GM18907 (cell line): ENCODE measurements at regions not wholly inside any gene's neighbourhood (a gene's known extent, or its start where the extent isn't known, plus 50 kb on each side); places are given as distances from the start of the nearest gene placed in this dataset.

Source experiments
- ATAC-seq: cut with Tn5 transposase; IDR thresholded peaks from one replicate; pipeline ENCODE4 v1.9.1; 2021; ENCODE audit warnings: mild to moderate bottlenecking, moderate library complexity; ENCODE audit not compliant: unreplicated experiment

- ATAC-seq = no peak
These were observed 698.4 kb upstream of the ID2 start for GRCh38 chr2:7983451-7983850.

GRCh38 chr2:7983912-7984311, 697.9 kb upstream of the ID2 start:
- no peak for ATAC-seq

- ATAC-seq = no peak
These were observed 697.0 kb upstream of the ID2 start for GRCh38 chr2:7984693-7985353.

GRCh38 chr2:7986431-7986830, 695.4 kb upstream of the ID2 start:
- ATAC-seq = no peak

- ATAC-seq = no peak
These were observed 693.9 kb upstream of the ID2 start for GRCh38 chr2:7987992-7988391.

- ATAC-seq = no peak
These were observed 693.4 kb upstream of the ID2 start for GRCh38 chr2:7988440-7988839.

GRCh38 chr2:7989823-7990222, 692.0 kb upstream of the ID2 start:
- ATAC-seq = no peak

GRCh38 chr2:7992612-7993602, 688.9 kb upstream of the ID2 start:
- no peak for ATAC-seq

- ATAC-seq = no peak
These were observed 687.4 kb upstream of the ID2 start for GRCh38 chr2:7994397-7994951.

GRCh38 chr2:7997279-7997678, 684.6 kb upstream of the ID2 start:
- ATAC-seq = no peak

GRCh38 chr2:7999683-8000476, 682.0 kb upstream of the ID2 start:
- ATAC-seq = no peak

- ATAC-seq = no peak
These were observed 681.0 kb upstream of the ID2 start for GRCh38 chr2:8000870-8001269.

GRCh38 chr2:8002765-8003393, 679.0 kb upstream of the ID2 start:
- no peak for ATAC-seq

GRCh38 chr2:8003462-8004075, 678.3 kb upstream of the ID2 start:
- ATAC-seq = no peak

- no peak for ATAC-seq
These were observed 677.6 kb upstream of the ID2 start for GRCh38 chr2:8004250-8004681.

- ATAC-seq = no peak
These were observed 675.7 kb upstream of the ID2 start for GRCh38 chr2:8006181-8006580.

GRCh38 chr2:8006626-8007025, 675.2 kb upstream of the ID2 start:
- no peak for ATAC-seq

- no peak for ATAC-seq
These were observed 672.8 kb upstream of the ID2 start for GRCh38 chr2:8009010-8009597.

GRCh38 chr2:8015848-8016600, 665.8 kb upstream of the ID2 start:
- no peak for ATAC-seq
